OCI-LY7 (cell line): ENCODE measurements at regions not wholly inside any gene's neighbourhood (a gene's known extent, or its start where the extent isn't known, plus 50 kb on each side); places are given as distances from the start of the nearest gene placed in this dataset.

ENCODE experiments used
- EZH2phosphoT487 ChIP-seq: fragments of 200-600 bp; sonication (generic); IDR thresholded peaks from 2 replicates; pipeline ENCODE4 v1.6.1; 2018; ENCODE audit warnings: low read depth, borderline replicate concordance, mild to moderate bottlenecking, mixed run types, antibody characterized with exemption, low read length, moderate library complexity, mixed read lengths
- TF ChIP-seq, protein P1 (sequence below): fragments of 200-600 bp; sonication (generic); conservative IDR thresholded peaks from 2 replicates; pipeline ENCODE4 v1.5.1; 2014; ENCODE audit warnings: mild to moderate bottlenecking, antibody characterized with exemption, low read length, moderate library complexity, mixed read lengths

GRCh38 chr7:9125246-9125645, 691.8 kb downstream of the NXPH1 start:
- TF ChIP-seq, protein P1, sequence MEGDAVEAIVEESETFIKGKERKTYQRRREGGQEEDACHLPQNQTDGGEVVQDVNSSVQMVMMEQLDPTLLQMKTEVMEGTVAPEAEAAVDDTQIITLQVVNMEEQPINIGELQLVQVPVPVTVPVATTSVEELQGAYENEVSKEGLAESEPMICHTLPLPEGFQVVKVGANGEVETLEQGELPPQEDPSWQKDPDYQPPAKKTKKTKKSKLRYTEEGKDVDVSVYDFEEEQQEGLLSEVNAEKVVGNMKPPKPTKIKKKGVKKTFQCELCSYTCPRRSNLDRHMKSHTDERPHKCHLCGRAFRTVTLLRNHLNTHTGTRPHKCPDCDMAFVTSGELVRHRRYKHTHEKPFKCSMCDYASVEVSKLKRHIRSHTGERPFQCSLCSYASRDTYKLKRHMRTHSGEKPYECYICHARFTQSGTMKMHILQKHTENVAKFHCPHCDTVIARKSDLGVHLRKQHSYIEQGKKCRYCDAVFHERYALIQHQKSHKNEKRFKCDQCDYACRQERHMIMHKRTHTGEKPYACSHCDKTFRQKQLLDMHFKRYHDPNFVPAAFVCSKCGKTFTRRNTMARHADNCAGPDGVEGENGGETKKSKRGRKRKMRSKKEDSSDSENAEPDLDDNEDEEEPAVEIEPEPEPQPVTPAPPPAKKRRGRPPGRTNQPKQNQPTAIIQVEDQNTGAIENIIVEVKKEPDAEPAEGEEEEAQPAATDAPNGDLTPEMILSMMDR = no peak
- TF ChIP-seq EZH2phosphoT487 = no peak
